Fibroblast of lung (primary cell): ENCODE measurements at regions not wholly inside any gene's neighbourhood (a gene's known extent, or its start where the extent isn't known, plus 50 kb on each side); places are given as distances from the start of the nearest gene placed in this dataset.

Source experiments
- DNase-seq, 2 donors: peaks; one replicate each; pipeline versions ENCODE4 v3.0.0 to v3.0.0-alpha.2; 2010; ENCODE audit warnings: low read depth in 2 of 2
- H2AFZ ChIP-seq: 2 replicates; pipeline ENCODE4 v1.5.1; 2012; ENCODE audit warnings: low read length, control low read depth, inconsistent platforms
- H3K27ac ChIP-seq: 2 replicates; pipeline ENCODE4 v1.5.1; 2011; ENCODE audit warnings: low read length, control low read depth; ENCODE audit not compliant: insufficient read depth
- H3K27me3 ChIP-seq: 2 replicates; pipeline ENCODE4 v1.5.1; 2011; ENCODE audit warnings: mild to moderate bottlenecking, low read length; ENCODE audit not compliant: control insufficient read depth, insufficient read depth
- H3K36me3 ChIP-seq: 2 replicates; pipeline ENCODE4 v1.5.1; 2011; ENCODE audit warnings: low read length; ENCODE audit not compliant: control insufficient read depth, insufficient read depth
- H3K4me1 ChIP-seq: 2 replicates; pipeline ENCODE4 v1.5.1; 2011; ENCODE audit warnings: low read length; ENCODE audit not compliant: control insufficient read depth, insufficient read depth; ENCODE audit errors: extremely low read depth
- H3K4me2 ChIP-seq: 2 replicates; pipeline ENCODE4 v1.5.1; 2011; ENCODE audit warnings: low read length, control low read depth; ENCODE audit not compliant: insufficient read depth; ENCODE audit errors: extremely low read depth
- H3K4me3 ChIP-seq, 4 experiments: fragments of 200-600 bp in 1 of 4; sonication (generic) in 1 of 4; replicated peaks in 1 of 4; 2 replicates each; pipeline ENCODE4 v1.5.1; 2011 to 2016; ENCODE audit warnings: low read length in 4 of 4, low read depth in 3 of 4, mild to moderate bottlenecking in 3 of 4, control low read depth in 2 of 4, inconsistent platforms in 1 of 4, mixed read lengths in 1 of 4; ENCODE audit not compliant: insufficient read depth in 1 of 4; ENCODE audit errors: control extremely low read depth in 1 of 4
- H3K79me2 ChIP-seq: 2 replicates; pipeline ENCODE4 v1.5.1; 2012; ENCODE audit warnings: mild to moderate bottlenecking, low read length, inconsistent platforms; ENCODE audit not compliant: control insufficient read depth, insufficient read depth
- H3K9ac ChIP-seq: 2 replicates; pipeline ENCODE4 v1.5.1; 2011; ENCODE audit warnings: mild to moderate bottlenecking, low read length, control low read depth; ENCODE audit not compliant: insufficient read depth
- H3K9me3 ChIP-seq: 2 replicates; pipeline ENCODE4 v1.5.1; 2012; ENCODE audit warnings: low read depth, low read length; ENCODE audit not compliant: control insufficient read depth, insufficient read depth
- H4K20me1 ChIP-seq: 2 replicates; pipeline ENCODE4 v1.5.1; 2011; ENCODE audit warnings: low read length; ENCODE audit not compliant: control insufficient read depth, insufficient read depth; ENCODE audit errors: extremely low read depth
- EZH2 ChIP-seq: IDR thresholded peaks from 2 replicates; pipeline ENCODE4 v1.5.1; 2012; ENCODE audit warnings: low read length, control low read depth, mild to moderate bottlenecking; ENCODE audit errors: missing control alignments
- TF ChIP-seq, protein P1 (sequence below), 2 donors: IDR thresholded peaks in 1 of 2; conservative IDR thresholded peaks in 1 of 2; 1 replicate in 1 of 2; 2 replicates in 1 of 2; pipeline ENCODE4 v1.5.1; 2011 to 2012; ENCODE audit warnings: low read length in 2 of 2, control low read depth in 1 of 2, inconsistent platforms in 1 of 2, low read depth in 1 of 2, mild to moderate bottlenecking in 1 of 2

DNA sequence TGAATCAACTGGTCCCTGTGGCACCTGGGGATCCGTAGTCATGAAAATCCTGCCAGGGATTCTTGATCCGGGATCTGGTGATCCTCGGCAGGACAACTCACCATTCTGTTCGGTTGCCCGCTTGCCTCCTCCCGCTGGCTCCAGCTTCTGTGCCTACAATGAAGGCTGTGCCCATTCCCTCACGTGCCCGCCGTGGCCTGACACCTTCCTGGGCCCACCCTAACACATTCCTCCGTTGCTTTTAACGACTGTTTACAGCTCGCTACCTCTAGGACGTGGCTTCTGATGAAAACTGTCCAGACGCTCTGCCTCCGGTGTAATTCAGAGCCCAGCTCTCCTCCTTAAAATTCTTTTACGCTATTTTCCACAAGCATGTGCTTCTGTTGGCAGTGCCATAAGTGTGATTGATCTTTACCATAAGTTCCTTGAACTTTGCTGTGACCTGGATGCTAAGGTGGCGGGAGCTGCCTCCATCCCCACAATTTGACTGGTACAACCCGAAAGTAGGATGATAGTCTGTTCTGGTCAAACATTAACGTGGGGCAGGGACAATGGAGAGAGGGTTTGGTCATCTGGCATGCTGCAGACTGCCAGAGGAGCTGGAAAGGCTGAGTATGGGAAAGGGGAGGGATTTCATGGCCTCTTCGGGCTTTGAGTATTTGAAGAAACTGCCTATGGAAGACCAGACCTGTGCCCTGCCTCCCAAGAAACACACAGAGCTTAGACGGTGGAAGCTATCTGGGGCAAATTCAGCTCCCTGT, 206.8 kb upstream of the TNP1 start:
- Histone ChIP-seq H3K9ac (no peak overlapping the region), H3K4me1 (peaks cover 7% of the 10 kb centered on the region), H3K9me3 (no peaks in the 10 kb centered on the region), H3K36me3 (no peaks in the 10 kb centered on the region), H3K4me2 (peak overlapping the region; percentile 20), H3K79me2 (no peaks in the 10 kb centered on the region), H3K4me3 (peak overlapping the region in 1 of 4 experiments; percentile 18), H4K20me1 (no peaks in the 10 kb centered on the region), H3K27me3 (no peaks in the 10 kb centered on the region), H2AFZ (peak overlapping the region; percentile 26), H3K27ac (peak overlapping the region; percentile 72)
- TF ChIP-seq, protein P1, sequence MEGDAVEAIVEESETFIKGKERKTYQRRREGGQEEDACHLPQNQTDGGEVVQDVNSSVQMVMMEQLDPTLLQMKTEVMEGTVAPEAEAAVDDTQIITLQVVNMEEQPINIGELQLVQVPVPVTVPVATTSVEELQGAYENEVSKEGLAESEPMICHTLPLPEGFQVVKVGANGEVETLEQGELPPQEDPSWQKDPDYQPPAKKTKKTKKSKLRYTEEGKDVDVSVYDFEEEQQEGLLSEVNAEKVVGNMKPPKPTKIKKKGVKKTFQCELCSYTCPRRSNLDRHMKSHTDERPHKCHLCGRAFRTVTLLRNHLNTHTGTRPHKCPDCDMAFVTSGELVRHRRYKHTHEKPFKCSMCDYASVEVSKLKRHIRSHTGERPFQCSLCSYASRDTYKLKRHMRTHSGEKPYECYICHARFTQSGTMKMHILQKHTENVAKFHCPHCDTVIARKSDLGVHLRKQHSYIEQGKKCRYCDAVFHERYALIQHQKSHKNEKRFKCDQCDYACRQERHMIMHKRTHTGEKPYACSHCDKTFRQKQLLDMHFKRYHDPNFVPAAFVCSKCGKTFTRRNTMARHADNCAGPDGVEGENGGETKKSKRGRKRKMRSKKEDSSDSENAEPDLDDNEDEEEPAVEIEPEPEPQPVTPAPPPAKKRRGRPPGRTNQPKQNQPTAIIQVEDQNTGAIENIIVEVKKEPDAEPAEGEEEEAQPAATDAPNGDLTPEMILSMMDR (conservative IDR thresholded peaks at IDR 0.05 in 1 of 2, IDR thresholded peaks at IDR 0.05 in 1 of 2; ENCODE audit: low read depth in 1 of 2, low read length in 2 of 2): no peak
- no peak for TF ChIP-seq EZH2
- peak in 1 of 2 donors; percentile 45 for DNase-seq

DNA sequence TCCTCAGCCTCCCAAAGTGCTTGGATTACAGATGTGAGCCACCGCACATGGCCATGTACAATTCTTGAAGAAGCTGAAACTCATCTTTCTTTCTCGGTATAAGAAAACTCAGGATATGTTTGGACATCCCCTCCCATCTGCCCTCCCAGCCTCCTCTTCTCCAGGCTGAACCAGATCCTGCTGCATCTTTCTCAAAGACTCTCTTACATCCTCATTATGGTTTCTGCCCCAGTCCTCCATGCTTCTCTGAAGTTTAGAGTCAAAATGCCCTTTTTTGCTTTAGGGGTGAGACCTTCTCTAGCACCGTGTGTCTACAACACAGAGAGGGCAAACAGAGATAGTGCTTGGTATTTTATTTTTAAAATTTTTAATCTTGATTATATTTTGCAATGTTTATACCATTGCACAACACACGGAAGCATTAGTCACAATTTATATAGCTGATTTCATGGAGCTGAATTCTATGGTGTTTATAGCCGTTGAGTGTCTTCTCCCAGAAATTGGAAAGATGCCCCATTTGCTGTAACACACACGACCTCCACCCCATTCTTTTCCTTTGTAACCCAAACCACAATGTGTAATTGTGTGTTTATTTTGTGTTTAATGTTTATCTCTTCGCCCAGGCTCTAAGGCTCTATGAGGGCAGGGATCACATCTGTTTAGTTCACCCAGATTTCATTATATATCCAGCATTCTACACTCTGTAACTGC, 206.0 kb upstream of the TNP1 start:
- TF ChIP-seq, protein P1 (conservative IDR thresholded peaks at IDR 0.05 in 1 of 2, IDR thresholded peaks at IDR 0.05 in 1 of 2; ENCODE audit: low read depth in 1 of 2, low read length in 2 of 2): no peak
- TF ChIP-seq EZH2: no peak
- Histone ChIP-seq H3K4me3 (no peak overlapping the region), H3K4me2 (no peak overlapping the region), H3K9me3 (no peaks in the 10 kb centered on the region), H3K36me3 (no peaks in the 10 kb centered on the region), H3K9ac (no peak overlapping the region), H3K4me1 (peaks cover 7% of the 10 kb centered on the region), H3K27me3 (no peaks in the 10 kb centered on the region), H3K79me2 (no peaks in the 10 kb centered on the region), H2AFZ (no peak overlapping the region), H4K20me1 (no peaks in the 10 kb centered on the region), H3K27ac (peak overlapping the region; percentile 72)
- peak; percentile 89 to 99 for DNase-seq

GRCh38 chr2:217065012-217065290, 205.1 kb upstream of the TNP1 start:
- peak in 1 of 2 donors; percentile 55 for DNase-seq
- Histone ChIP-seq H3K9ac (no peak overlapping the region), H3K4me2 (no peak overlapping the region), H4K20me1 (no peaks in the 10 kb centered on the region), H3K36me3 (no peaks in the 10 kb centered on the region), H3K27ac (no peak overlapping the region), H3K9me3 (no peaks in the 10 kb centered on the region), H3K27me3 (no peaks in the 10 kb centered on the region), H3K4me3 (no peak overlapping the region), H3K4me1 (peaks cover 7% of the 10 kb centered on the region), H3K79me2 (no peaks in the 10 kb centered on the region), H2AFZ (no peak overlapping the region)
- TF ChIP-seq, protein P1 (conservative IDR thresholded peaks at IDR 0.05 in 1 of 2, IDR thresholded peaks at IDR 0.05 in 1 of 2; ENCODE audit: low read depth in 1 of 2, low read length in 2 of 2): no peak
- no peak for TF ChIP-seq EZH2
